A549 (cell line): ENCODE measurements at regions not wholly inside any gene's neighbourhood (a gene's known extent, or its start where the extent isn't known, plus 50 kb on each side); places are given as distances from the start of the nearest gene placed in this dataset.

Experiments
- ATAC-seq, 2 experiments: fragments of 200-7000 bp in 1 of 2; fragments of >200 bp in 1 of 2; cut with Nextera tagmentation in 1 of 2; cut with Tn5 transposase in 1 of 2; 3 replicates each; pipeline versions ENCODE4 v1.8.0 to v1.9.1; 2018 to 2020; ENCODE audit warnings: mild to moderate bottlenecking in 1 of 2, moderate library complexity in 1 of 2
- CTCF ChIA-PET: fragments of 300-600 bp; sonication (Branson Sonifier 250); formaldehyde crosslinking; extraction: SDS; loops from one replicate; lab custom pipeline; 2021; ENCODE audit warnings: antibody characterized with exemption, inconsistent platforms; lab: Yijun Ruan, JAX
- POLR2A ChIA-PET: fragments of 350-600 bp; formaldehyde crosslinking; extraction: SDS; loops from one replicate; lab custom pipeline; 2021; ENCODE audit warnings: antibody characterized with exemption, inconsistent platforms; lab: Yijun Ruan, JAX
- DNase-seq, 2 experiments: peaks; one replicate each; pipeline versions ENCODE4 v3.0.0 to v3.0.0-alpha.2; 2011 to 2016; ENCODE audit warnings: low read depth in 1 of 2, low spot score in 1 of 2
- FAIRE-seq: peaks from 2 replicates; lab custom pipeline; 2011; peaks lifted over from hg19 to GRCh38; lab: Jason Lieb, UNC
- H3K27ac ChIP-seq, 2 experiments: fragments of >200 bp; sonication (Bioruptor Twin); formaldehyde crosslinking; 3 replicates each; pipeline ENCODE4 v1.5.1; 2016 to 2017
- H3K4me1 ChIP-seq: fragments of >200 bp; sonication (Bioruptor Twin); formaldehyde crosslinking; 3 replicates; pipeline ENCODE4 v1.6.1; 2016
- H3K4me2 ChIP-seq: fragments of >200 bp; sonication (Bioruptor Twin); formaldehyde crosslinking; 3 replicates; pipeline ENCODE4 v1.6.1; 2016
- H3K4me3 ChIP-seq: fragments of >200 bp; sonication (Bioruptor Twin); formaldehyde crosslinking; 3 replicates; pipeline ENCODE4 v1.5.1; 2016
- H3K9me3 ChIP-seq: fragments of >200 bp; sonication (Bioruptor Twin); formaldehyde crosslinking; 3 replicates; pipeline ENCODE4 v1.6.1; 2016
- CHD2 ChIP-seq: fragments of 150-350 bp; IDR thresholded peaks from 2 replicates; pipeline ENCODE4 v1.6.1; 2014; ENCODE audit warnings: low read length; ENCODE audit not compliant: partially characterized antibody
- EHF ChIP-seq: fragments of 250-450 bp; sonication (Bioruptor Pico); IDR thresholded peaks from 2 replicates; pipeline ENCODE4 v1.5.0; 2020; ENCODE audit warnings: mild to moderate bottlenecking
- FOXS1 ChIP-seq: fragments of 250-450 bp; sonication (Bioruptor Pico); IDR thresholded peaks from 2 replicates; pipeline ENCODE4 v1.5.0; 2020; ENCODE audit warnings: mild to moderate bottlenecking, moderate library complexity
- GATA3 ChIP-seq: IDR thresholded peaks from 2 replicates; pipeline ENCODE4 v1.6.1; 2012; ENCODE audit warnings: borderline replicate concordance
- HOXB13 ChIP-seq: fragments of 250-450 bp; sonication (Bioruptor Pico); IDR thresholded peaks from 2 replicates; pipeline ENCODE4 v1.5.0; 2020; ENCODE audit warnings: low read depth, mild to moderate bottlenecking, moderate library complexity
- JUN ChIP-seq, 2 experiments: fragments of >200 bp; sonication (Bioruptor Twin); formaldehyde crosslinking; IDR thresholded peaks; 2 replicates in 1 of 2; 3 replicates in 1 of 2; pipeline ENCODE4 v1.6.1; 2016 to 2017
- KDM1A ChIP-seq: fragments of 200-600 bp; sonication (generic); IDR thresholded peaks from 2 replicates; pipeline ENCODE4 v1.6.1; 2016; ENCODE audit warnings: low read depth, mild to moderate bottlenecking
- MAZ ChIP-seq: fragments of 150-350 bp; IDR thresholded peaks from 2 replicates; pipeline ENCODE4 v1.6.1; 2014; ENCODE audit warnings: antibody characterized with exemption, low read depth, low read length, borderline replicate concordance
- MYC ChIP-seq: IDR thresholded peaks from 2 replicates; pipeline ENCODE4 v1.6.1; 2012; ENCODE audit warnings: mild to moderate bottlenecking, inconsistent platforms, low read length, improper control_type of control experiment, borderline replicate concordance
- NFE2L2 ChIP-seq: fragments of 150-350 bp; conservative IDR thresholded peaks from 2 replicates; pipeline ENCODE4 v1.6.1; 2014; ENCODE audit warnings: low read length
- POLR2AphosphoS2 ChIP-seq: conservative IDR thresholded peaks from 2 replicates; pipeline ENCODE4 v1.6.1; 2012; ENCODE audit warnings: low read length, improper control_type of control experiment, inconsistent platforms
- RAD21 ChIP-seq, 2 experiments: fragments of >200 bp in 1 of 2; sonication (Bioruptor Twin) in 1 of 2; formaldehyde crosslinking in 1 of 2; IDR thresholded peaks in 1 of 2; conservative IDR thresholded peaks in 1 of 2; 2 replicates in 1 of 2; 3 replicates in 1 of 2; pipeline ENCODE4 v1.6.1; 2012 to 2018; ENCODE audit warnings: inconsistent platforms in 1 of 2
- RFX5 ChIP-seq: fragments of 450-650 bp; IDR thresholded peaks from 2 replicates; pipeline ENCODE4 v1.7.1; 2014; ENCODE audit warnings: antibody characterized with exemption, mild to moderate bottlenecking, moderate library complexity
- ZC3H11A ChIP-seq: fragments of 450-650 bp; IDR thresholded peaks from 2 replicates; pipeline ENCODE4 v1.6.1; 2014; ENCODE audit warnings: antibody characterized with exemption, mild to moderate bottlenecking
- ZNF302 ChIP-seq: fragments of 250-450 bp; sonication (Bioruptor Pico); IDR thresholded peaks from 2 replicates; pipeline ENCODE4 v1.9.0; 2021; ENCODE audit warnings: inconsistent platforms, mild to moderate bottlenecking, moderate library complexity
- ZSCAN20 ChIP-seq: fragments of 250-450 bp; sonication (Bioruptor Pico); IDR thresholded peaks from 2 replicates; pipeline ENCODE4 v1.8.0; 2022; ENCODE audit warnings: mild to moderate bottlenecking, moderate library complexity
- WGBS: methylation state at CpG from one replicate; pipeline ENCODE4 v1.1.6; 2017; ENCODE audit errors: missing lambda C conversion rate; 5-methylcytosine and 5-hydroxymethylcytosine counted together
- TF ChIP-seq, protein P1 (sequence below): fragments of 150-350 bp; IDR thresholded peaks from 2 replicates; pipeline ENCODE4 v1.6.1; 2014; ENCODE audit warnings: low read depth, mild to moderate bottlenecking, low read length
- TF ChIP-seq, protein P2 (sequence below): fragments of >200 bp; sonication (Bioruptor Twin); formaldehyde crosslinking; IDR thresholded peaks from 3 replicates; pipeline ENCODE4 v1.6.1; 2016
- TF ChIP-seq, protein P3 (sequence below): fragments of 250-450 bp; sonication (Bioruptor Pico); IDR thresholded peaks from 2 replicates; pipeline ENCODE4 v1.5.0; 2020; ENCODE audit warnings: low read depth, mild to moderate bottlenecking, moderate library complexity
- TF ChIP-seq, protein P4 (sequence below): IDR thresholded peaks from 2 replicates; pipeline ENCODE4 v1.6.1; 2012; ENCODE audit warnings: low read depth, borderline replicate concordance

DNA sequence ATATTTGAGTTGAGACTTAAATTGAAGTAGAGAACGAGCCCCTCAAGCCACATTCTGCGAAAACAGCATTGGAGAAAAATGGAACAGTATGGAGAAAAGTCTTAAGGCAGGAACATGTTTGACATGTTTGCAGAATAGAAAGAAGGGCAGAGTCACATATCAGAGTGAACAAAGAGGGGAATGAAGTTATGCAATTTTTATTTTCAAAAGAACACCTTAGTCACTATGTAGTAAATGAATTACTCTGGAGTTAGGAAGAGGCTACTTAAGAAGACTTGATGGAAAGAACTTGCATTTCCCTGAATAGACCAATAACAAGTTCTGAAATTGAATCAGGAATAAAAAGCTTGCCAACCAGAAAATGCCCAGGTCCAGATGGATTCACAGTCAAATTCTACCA is 391.4 kb upstream of the CDH19 start:
- WGBS = 32% methylated on average over 2 of the region's 2 CpGs
- POLR2A ChIA-PET = no interaction called here
- no peaks in the 10 kb centered on the region for H3K4me1 ChIP-seq
- no peak overlapping the region for H3K4me3 ChIP-seq
- ATAC-seq = no peak
- no peaks in the 10 kb centered on the region for H3K9me3 ChIP-seq
- no peak for DNase-seq
- CTCF ChIA-PET = no interaction called here
- H3K4me2 ChIP-seq = no peak overlapping the region
- FAIRE-seq = no peak
- H3K27ac ChIP-seq = no peak overlapping the region
- TF ChIP-seq KDM1A (no peak), HOXB13 (CRISPR knock-in tag) (no peak), RAD21 (conservative IDR thresholded peaks at IDR 0.05 in 1 of 2, IDR thresholded peaks at IDR 0.05 in 1 of 2) (no peak), POLR2AphosphoS2 (no peak), CHD2 (no peak), ZC3H11A (no peak)
- TF ChIP-seq, protein P1, sequence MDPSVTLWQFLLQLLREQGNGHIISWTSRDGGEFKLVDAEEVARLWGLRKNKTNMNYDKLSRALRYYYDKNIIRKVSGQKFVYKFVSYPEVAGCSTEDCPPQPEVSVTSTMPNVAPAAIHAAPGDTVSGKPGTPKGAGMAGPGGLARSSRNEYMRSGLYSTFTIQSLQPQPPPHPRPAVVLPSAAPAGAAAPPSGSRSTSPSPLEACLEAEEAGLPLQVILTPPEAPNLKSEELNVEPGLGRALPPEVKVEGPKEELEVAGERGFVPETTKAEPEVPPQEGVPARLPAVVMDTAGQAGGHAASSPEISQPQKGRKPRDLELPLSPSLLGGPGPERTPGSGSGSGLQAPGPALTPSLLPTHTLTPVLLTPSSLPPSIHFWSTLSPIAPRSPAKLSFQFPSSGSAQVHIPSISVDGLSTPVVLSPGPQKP = no peak

DNA sequence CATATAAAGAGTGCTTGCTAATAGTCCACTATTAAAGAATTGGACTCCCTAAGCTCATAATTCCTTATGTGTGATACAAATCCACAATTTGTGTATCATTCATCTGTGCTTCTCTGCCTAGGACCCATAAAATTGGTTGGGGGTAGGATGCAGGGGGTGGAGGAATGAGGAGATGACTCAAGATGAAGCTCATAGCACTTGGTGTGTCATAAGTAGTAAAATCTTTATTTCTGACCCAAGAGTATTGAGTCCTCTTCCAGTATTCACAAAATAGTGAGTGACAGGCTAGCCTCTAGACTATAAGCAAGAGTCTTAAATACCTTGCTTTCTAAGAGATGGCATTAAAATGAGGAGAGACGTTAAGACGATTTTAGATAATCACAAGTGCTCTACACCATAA is 390.9 kb upstream of the CDH19 start:
- FAIRE-seq (no peak), DNase-seq (no peak), ATAC-seq (no peak)
- no peak overlapping the region for H3K27ac ChIP-seq
- no peaks in the 10 kb centered on the region for H3K4me1 ChIP-seq
- no peak overlapping the region for H3K4me3 ChIP-seq
- TF ChIP-seq, protein P2, sequence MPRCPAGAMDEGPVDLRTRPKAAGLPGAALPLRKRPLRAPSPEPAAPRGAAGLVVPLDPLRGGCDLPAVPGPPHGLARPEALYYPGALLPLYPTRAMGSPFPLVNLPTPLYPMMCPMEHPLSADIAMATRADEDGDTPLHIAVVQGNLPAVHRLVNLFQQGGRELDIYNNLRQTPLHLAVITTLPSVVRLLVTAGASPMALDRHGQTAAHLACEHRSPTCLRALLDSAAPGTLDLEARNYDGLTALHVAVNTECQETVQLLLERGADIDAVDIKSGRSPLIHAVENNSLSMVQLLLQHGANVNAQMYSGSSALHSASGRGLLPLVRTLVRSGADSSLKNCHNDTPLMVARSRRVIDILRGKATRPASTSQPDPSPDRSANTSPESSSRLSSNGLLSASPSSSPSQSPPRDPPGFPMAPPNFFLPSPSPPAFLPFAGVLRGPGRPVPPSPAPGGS = no peak
- TF ChIP-seq ZSCAN20 (CRISPR knock-in tag) = no peak
- TF ChIP-seq, protein P3, sequence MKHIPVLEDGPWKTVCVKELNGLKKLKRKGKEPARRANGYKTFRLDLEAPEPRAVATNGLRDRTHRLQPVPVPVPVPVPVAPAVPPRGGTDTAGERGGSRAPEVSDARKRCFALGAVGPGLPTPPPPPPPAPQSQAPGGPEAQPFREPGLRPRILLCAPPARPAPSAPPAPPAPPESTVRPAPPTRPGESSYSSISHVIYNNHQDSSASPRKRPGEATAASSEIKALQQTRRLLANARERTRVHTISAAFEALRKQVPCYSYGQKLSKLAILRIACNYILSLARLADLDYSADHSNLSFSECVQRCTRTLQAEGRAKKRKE (CRISPR knock-in tag) = no peak
- TF ChIP-seq MYC = no peak
- no peak for TF ChIP-seq RFX5
- TF ChIP-seq FOXS1 (CRISPR knock-in tag) = no peak
- no peak for TF ChIP-seq GATA3
- H3K4me2 ChIP-seq = no peak overlapping the region
- CTCF ChIA-PET = no interaction called here
- H3K9me3 ChIP-seq = no peaks in the 10 kb centered on the region
- 17% methylated on average over 2 of the region's 2 CpGs for WGBS
- POLR2A ChIA-PET = no interaction called here

DNA sequence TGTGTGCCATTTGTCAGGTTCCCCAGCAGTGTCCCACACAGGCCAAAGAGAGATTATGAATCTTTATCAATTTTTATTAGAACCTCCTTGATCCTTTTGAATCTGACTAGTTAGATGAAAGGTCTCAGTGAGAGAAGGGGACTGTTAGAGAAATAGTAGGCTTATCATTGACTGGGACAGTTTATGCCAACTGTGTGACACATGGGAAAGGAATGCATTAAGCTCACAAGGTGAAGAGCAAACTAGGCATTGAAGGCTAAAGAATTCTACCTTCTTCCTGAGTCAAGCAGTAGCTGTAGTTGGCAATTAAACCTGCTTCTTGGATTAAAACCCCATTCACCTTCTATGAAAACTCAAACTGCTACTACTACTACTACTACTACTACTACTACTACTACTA is 389.6 kb upstream of the CDH19 start:
- no peak for ATAC-seq
- Histone ChIP-seq H3K27ac (no peak overlapping the region), H3K4me1 (no peaks in the 10 kb centered on the region), H3K4me3 (no peak overlapping the region), H3K4me2 (no peak overlapping the region), H3K9me3 (no peaks in the 10 kb centered on the region)
- DNase-seq = peak in 1 of 2 experiments; percentile 1
- POLR2A ChIA-PET = no interaction called here
- TF ChIP-seq NFE2L2 (no peak), EHF (CRISPR knock-in tag) (no peak), ZNF302 (CRISPR knock-in tag) (no peak), MAZ (no peak), JUN (IDR thresholded peaks at IDR 0.05) (no peak)
- TF ChIP-seq, protein P4, sequence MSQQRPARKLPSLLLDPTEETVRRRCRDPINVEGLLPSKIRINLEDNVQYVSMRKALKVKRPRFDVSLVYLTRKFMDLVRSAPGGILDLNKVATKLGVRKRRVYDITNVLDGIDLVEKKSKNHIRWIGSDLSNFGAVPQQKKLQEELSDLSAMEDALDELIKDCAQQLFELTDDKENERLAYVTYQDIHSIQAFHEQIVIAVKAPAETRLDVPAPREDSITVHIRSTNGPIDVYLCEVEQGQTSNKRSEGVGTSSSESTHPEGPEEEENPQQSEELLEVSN = no peak
- CTCF ChIA-PET = no interaction called here
- FAIRE-seq = no peak
